CD4-positive, alpha-beta T cell treated with Interleukin-1 beta for 1 hour (primary cell): ENCODE measurements at regions not wholly inside any gene's neighbourhood (a gene's known extent, or its start where the extent isn't known, plus 50 kb on each side); places are given as distances from the start of the nearest gene placed in this dataset.
"Not testable (repeated sequence)": the region's sequence is repeated elsewhere in the genome, so short reads cannot be mapped to it uniquely, and the experiment has no call there.

Experiments used
- DNase-seq, 2 donors: peaks; one replicate each; pipeline ENCODE4 v3.0.0-alpha.2; 2020 to 2022

DNA sequence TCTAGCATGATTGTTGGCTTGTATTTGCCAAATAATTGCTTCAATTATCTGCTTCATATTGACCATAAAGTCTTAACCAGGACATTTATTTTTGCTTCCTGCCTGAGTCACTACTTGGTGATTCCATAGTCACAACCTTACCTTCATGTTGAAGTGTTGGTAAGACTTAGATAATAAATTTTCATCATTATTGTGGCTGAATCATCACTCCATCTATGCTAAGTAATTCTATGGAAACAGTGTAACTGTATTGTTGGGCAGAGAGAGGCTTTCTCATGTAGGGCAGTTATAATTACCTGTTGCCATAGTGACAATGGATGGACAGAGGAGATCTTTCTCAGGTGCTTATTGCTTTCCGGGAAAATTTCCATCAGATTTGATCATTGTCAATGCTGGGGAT lies 330.7 kb upstream of the LRRC3B start:
- DNase-seq = no peak

DNA sequence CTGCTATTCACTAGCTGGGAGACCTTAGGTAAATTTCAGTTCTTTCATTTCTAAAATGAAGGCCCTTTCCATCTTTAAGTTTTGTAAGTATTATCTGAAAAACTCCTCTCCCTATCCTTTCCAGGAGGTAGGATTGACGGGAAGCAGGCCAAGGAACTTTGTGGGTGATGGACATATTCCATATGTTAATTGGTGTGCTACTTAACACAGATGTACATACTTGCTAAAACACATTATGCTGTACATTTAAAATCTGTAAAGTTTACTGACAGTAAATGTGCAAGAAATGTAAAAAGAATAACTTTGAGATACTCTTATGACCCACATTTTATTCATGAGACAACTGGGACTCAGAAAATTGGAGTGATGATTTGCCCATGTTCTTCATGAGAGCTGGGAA lies 329.8 kb upstream of the LRRC3B start:
- DNase-seq = no peak

DNA sequence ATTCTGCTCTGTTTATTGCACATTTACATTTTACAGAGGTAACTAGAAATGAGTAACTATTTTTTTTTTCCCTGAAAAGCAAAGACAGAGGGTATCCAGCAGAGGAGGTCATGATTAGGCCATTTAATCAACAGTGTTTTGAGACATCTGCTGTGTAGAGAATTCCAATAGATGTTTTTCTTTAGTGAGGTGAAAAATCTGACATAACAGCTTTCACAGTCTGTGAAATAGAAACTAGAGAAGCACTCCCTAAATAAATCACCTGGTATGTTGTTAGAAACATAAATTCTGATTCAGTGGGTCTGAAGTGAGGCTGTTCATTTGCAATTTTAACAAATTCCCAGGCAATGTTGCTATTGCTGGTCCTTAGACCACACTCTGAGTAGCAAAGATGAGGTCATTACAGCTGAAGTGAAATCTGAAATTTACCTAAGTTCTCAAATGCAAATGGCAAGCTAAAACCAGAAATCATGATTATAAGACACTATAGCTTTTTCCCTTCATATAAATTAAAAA lies 329.2 kb upstream of the LRRC3B start:
- DNase-seq = no peak

DNA sequence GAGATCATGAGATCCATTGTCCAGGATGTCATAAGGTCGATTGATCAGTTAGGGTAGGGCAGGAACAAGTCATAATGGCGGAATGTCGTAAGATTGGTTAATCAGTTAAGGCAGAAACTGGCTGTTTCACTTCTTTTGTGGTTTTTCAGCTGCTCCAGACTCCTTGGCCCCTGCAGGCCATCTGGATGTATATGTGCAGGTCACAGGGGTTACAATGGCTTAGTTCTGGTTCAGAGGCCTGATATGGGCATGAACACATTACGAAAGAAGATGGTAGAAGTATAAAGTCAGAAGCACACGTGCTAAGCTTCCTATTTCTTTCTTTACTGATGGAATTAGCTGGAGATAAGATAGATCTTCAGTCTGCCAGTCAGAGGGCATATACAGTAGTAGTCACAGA lies 315.4 kb upstream of the LRRC3B start:
- no peak for DNase-seq

DNA sequence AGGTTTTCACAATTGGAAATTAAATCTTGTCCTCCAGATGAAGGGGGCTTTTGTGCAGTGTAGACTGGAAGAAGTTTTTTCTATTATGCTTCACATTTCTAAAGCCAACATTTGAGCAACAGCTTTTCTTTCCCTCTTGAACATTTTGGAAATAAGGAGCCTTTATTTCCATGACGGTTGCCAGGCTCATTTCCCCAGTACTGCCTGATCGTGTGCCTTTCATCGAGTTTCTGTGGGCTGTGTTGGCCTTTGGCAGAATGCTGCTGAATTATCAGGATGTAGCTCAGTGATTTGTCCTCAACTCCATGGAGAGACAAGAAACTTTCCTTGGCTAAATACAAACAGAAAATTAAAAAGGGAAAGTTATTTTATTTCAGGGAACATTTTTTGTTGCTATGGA lies 314.8 kb upstream of the LRRC3B start:
- no peak for DNase-seq

DNA sequence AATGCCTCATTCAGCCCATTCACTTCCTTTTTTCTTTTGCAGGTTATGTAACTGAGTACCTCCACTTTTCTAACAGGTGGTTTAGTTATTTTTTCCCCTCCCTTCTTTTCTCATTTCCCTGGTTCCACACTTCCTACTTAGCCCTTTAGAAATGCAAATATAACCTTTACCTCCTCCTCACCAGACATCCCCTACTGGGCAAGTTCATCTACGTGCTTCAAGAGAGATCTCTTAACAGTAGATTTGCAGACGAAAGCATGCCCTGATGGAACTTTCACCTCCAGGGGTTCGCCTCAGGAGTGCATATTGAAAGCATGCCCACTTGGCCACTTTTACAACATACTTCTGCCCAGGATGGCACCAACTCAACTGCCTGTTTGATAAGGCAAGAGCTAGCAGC lies 314.1 kb upstream of the LRRC3B start:
- no peak for DNase-seq

DNA sequence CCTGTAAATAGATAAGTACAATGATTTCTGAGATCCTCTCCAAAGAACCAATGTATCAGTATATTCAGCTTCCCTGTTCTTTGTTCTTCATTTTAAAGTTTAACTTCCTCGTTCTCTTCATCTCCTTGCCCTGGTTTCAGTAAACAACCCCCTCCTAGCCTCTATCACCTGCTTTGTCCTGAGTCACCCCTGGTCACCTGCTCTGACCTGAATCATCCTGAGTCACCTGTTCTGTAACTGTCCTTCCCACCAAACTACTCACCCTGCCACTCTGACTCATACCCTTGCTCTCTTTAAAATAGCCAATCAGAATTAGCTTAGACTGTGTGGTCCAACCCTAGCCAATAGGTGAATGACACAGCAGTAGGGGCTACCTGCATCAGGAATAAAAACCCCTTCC lies 313.0 kb upstream of the LRRC3B start:
- not testable (repeated sequence) for DNase-seq

DNA sequence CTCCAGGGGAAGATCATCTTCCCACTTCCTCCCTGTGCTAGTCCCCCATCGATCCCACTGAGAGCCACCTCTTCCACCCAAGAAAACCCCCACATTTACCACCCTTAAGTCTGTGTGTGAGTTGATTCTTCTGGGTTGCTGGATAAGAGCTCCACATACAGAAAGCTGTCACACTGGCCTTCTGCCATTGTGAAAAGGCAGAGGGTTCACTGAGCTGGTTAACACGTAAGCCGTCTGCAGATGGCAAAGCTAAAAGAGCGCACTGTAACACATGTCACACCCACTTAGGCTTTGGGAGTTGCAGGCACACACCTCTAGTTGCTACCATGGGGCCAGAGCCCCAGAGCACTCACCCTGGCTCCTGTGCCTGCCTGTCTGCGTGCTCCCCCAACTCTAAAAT lies 309.8 kb upstream of the LRRC3B start:
- no peak for DNase-seq

DNA sequence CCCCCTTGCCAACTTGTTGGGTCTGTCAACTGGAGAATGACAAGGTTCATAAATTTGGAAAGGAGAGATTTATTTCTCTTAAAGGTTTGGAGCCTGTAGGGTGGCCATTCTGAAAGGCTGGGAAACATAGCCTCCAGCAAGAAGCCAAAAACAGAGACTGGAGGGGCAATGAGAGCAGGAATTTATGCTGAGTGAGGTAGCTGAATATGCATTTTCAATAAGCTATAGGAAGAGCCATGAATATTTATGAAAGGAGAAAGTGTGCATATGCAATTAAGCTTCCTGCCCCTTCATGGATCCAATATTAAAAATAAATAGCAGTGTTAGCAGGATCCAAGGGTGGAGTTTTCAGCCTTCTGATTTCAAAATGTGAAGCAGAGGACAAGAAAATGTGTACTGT lies 306.1 kb upstream of the LRRC3B start:
- no peak for DNase-seq

DNA sequence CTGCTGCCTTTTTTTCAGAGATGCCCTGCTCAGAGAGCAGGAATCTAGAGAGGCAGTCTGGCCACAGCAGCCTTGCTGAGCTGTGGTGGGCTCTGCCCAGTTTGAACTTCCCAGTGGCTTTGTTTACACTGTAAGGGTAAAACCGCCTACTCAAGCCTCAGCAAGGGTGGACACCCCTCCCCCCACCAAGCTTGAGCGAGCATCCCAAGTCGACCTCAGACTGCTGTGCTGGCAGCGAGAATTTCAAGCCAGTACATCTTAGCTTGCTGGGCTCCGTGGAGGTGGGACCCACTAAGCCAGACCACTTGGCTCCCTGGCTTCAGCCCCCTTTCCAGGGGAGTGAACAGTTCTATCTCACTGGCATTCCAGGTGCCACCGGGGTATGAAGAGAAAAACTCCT lies 298.8 kb upstream of the LRRC3B start:
- not testable (repeated sequence) for DNase-seq

DNA sequence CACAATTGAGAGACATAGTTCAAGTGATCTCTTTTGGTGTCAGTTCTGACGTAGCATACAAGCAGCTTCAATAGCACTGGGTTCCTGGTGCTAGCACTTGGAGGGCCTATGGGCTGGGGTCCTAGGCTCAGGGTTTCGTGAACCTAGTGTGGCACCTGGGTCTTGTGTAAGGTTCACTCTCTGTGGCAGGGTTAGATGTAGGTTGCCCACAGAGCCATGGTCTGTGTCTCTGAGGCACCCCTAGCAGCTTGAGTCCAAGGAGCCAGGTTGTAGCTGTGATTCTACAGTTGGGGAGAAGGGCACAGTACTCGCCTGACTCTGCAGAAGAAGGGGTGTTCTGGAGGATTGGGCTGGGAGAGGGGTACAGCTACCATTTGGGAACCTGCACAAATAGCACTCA lies 282.6 kb upstream of the LRRC3B start:
- no peak for DNase-seq

DNA sequence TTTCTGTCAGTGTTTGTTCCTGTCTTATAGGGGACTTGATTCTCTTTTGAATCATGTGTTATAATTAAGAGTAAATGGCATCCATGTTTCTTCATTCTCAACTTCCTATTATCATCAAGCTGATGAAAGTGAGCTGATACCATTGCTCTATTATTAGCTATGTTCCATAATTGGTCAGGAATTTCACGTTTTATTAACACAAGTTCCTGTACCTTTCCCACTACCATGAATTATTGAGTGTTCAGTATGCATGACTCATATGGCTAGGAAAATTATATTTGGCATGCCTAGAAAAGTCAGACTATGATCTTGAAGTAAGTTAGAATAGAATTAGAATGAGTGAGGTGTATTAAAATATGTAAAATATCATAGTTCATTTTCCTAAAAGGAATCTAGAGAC lies 278.9 kb upstream of the LRRC3B start:
- no peak for DNase-seq

DNA sequence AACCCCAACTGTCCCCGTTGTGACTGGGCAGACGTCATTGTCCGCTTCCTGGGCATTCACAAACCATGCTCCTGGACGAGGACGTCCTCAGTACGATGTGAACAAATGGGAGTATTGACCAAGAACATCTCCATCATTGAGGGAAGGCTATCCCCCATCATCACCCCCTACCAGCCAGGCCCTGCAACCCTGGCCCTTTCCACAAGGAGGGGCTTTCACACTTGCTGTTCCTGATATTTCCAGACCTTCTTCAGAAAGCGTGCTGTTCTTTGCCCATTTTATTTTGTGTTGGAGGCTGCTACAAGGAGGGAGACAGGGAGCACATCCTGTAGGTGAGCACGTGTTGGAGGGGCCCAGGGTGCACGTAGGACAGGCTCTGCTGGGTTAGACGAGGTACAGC lies 277.0 kb upstream of the LRRC3B start:
- no peak for DNase-seq

DNA sequence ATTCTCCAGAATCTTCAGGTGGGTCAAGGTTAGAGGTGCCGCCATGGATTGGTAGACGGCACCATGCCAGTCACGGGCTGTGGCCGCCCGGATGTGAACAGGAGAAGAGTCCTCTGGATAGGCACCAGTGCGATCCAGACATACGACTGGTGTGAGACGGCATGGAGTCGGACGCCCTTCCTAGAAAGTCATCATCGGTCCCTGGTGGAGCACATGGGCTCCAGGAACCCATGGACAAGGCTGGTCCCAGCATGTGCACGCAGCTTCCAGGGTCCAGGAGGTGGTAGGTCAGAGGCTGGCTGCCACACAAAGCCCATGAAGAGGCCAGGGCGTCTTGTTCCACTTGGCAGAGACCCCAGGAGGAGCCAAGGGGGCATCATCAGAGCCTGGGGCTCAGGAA lies 276.1 kb upstream of the LRRC3B start:
- no peak for DNase-seq

DNA sequence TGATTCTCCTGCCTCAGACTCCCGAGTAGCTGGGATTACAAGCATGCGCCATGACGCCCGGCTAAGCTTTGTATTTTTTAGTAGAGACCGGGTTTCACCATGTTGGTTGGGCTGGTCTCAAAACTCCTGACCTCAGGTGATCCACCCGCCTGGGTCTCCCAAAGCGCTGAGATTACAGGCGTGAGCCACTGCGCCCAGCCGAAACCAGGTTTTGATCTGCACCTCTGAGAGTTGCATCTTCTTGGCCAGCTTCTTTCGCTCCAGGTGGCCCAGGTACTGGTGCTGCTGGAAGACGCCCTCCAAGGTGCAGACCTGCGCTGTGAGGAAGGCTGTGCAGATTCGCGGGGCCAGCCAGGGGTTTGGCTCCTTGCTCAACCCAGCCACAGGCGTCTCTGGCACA lies 275.4 kb upstream of the LRRC3B start:
- DNase-seq = no peak

DNA sequence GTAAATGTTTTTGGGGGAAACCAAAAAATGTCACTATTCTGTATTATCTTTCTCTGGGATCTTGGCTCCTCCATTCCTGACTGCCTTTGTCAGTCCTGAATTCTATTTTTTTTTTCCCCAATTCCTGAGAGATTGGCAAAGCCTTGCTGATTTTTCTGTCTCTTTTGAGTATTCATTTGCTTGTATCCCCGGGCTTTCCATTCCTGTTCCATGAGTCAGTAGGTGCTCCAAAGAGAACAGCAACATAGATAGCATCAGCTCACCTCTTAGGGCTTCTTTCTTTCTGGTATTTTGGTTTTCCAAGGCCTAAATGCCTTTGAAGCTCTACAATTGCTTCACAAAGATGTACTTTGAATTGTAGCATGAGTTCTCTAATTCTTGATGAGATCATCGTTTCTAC lies 271.7 kb upstream of the LRRC3B start:
- DNase-seq = no peak

DNA sequence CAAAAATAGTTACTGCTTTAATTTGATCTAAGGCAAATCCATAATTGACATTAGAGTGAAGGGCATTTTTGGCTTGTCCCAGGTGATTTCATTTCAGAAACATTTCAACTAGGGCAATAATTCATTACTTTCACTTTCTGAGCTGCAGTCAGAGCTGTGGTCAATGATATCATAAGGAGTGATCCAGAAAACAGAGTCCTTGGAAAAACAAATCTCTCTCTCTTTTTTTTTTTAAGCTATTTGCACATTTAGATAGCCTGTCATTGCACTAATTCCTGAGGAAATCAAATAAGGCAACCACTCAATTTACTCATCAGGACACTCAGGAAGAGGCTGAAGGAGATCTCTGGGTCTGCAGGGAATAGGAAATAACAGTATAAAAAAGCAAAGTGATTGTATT lies 269.5 kb upstream of the LRRC3B start:
- no peak for DNase-seq

DNA sequence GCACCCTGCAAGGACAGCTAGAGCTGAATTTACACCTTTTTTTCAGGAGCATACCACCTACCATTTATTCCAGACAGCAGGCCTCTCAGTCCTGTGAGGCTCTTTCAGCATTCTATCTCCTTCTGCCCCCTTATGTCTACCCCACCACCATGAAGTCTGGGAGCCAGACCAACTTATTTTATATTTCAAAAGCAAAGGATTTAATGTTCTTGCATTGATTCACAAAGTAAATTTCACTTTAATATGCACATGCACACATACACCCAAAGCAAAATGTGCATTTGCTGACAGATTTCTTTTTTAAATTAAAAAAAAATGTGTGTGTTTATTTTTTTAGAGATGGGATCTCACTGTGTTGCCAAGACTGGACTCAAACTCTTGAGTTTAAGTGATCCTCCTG lies 264.2 kb upstream of the LRRC3B start:
- no peak for DNase-seq

DNA sequence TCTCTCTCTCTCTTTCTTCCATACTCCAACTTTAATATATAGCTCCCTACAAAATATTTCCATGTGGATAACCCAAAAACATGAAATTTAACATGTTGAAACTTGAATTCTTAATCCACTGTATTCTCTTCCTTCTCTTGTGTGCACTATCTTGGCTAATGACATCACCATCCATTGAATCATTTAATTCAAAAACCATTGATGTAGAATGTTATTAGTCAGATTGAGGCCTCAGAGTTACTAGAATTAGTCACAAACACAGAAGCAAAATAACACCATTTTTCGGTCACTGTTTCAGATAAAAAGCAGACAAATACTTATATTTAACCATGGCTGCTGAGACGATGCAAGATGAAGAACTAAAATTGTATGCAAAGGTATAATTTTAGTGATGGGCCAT lies 256.9 kb upstream of the LRRC3B start:
- DNase-seq = no peak

DNA sequence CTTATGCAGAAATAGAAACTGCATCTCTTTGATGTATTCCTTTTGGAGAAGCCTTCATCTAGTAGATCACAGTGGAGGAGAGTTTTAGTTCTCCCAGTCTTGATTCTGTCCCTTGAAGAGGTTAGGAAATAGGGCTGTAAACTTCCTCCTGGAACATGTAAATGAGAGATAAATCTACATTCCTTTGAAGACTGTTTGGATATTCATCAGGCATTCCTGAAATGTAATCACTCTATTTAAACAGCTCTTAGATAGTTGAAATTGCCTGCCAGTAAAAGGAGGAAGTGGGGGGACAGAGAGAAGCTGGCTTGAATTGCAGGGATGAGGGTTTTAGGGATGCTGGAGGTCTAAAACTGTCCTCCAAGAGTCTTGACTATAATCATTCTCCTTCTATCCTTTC lies 254.3 kb upstream of the LRRC3B start:
- no peak for DNase-seq

DNA sequence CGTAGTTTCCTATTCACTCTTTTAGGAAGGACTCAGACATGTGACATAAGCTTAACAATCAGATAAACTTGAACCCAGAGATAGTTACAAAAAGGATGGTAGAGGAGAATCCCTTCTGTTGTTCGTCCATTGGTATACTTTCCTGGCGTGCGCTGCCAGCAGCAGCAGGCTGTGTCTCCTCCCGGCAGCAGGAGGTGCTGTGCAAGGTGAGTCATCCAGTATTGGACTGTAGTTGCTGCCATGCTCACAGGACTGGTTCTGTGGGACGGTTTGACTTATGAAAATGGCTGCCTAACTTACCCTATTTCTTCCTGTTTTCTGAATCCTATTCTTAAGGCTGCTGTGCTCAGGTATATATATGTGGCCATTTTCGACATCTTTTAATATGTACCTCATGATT lies 253.4 kb upstream of the LRRC3B start:
- DNase-seq = no peak

DNA sequence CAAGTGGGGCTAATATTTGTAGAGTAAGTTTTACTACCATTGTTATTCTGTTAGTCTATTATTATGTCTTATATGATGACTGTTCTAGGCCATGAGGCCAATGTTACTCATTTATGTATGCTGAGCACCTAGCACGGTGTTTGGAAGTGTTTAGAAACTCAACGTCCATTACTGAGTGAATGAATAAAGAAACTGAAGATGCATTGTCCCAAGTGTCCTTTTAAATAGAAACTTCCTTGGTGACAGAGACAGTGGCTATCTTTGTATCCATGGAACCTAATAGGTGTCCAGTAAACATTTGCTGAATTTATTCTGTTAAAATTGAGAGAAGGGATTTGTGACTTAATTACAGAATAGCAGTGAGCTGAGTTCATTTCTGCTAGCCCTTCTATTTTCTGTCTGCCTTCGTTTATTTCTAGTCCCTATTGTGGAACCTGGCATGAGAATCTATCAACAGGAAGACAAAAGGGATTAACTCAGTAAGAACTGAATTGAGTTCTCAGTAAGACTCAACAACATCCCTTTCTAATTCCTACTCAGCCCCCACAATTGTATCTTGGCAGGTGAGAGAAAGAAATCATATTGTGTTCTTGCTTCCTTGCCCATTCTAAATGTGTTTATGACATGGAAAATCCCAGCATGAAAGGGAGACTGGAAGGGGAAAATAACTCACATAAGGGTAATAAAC lies 246.6 kb upstream of the LRRC3B start:
- DNase-seq = no peak

DNA sequence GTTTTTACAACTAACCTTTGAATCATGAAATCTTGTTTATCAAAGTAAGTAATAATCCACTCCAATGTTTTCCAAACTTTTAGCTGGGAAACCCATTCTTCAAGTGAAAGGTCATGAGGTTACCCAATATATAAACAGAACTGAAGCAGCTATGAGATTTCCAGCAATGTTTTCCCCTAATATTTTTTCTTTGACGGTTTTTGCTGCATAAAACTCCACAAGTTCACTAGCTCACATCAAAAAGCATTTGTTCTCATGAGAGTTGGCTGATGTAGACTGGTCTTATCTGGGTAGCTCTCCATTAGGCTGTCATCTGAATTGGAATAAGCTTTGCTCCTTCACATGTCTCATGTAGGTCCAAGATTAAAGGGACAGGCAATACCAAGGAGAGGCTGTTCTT lies 241.2 kb upstream of the LRRC3B start:
- no peak for DNase-seq

DNA sequence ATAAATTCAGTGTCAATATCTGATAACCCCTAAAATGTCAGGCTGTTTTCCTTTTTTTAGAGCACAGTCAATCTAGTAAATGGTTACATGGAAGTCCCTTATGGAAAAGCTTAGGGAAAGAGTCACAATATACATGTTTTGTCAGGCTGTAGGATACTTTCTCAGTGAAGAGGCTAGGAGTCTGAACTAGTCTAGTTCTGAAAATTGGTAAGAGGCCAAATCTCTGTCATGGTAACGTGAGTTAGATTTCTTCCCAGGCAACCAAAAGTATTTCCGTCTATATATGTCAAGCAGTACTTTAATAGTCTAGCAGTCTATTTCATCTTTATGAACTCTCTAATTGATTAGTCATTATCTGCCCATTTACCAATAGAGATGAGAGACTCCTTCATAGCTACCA lies 215.9 kb upstream of the LRRC3B start:
- DNase-seq = no peak

DNA sequence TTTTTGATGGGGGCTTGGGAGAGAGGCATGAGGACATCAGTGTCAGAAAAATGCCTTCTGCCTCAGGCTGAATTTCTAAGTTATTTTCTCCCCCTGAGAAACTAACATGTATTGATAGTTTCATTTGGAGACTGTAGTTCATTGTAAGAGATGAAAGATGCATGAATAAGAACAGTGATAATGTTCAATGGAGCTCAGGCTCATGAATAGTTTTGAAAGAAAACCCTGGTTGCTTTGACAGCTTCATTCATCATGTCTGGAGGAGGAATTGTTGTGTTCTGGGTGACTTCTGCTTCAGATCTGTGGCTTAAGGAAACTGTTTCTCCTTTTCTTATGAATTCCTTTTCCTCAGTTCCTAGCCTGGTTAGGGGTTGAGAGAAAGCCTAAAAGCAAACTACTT lies 204.0 kb upstream of the LRRC3B start:
- DNase-seq = no peak

DNA sequence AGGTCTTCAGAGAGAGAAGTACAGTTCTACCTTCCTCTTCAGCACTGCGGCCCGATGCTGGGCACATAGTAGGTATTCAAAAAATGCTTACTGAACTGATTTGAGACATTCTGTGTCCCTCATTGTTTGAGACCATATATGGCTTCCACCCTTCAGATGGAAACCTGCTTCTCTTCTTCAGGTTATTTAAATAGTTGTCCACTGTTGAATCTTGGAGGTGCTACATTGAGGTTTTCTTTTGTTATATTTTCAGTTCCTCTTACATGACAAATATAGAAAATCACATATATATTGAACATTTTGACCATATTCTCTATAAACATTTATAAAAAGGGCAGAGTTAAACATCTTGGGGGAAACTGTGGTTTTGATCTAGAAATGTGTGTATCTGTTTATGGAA lies 200.2 kb upstream of the LRRC3B start:
- no peak for DNase-seq
